GM13976 (cell line): ENCODE measurements at regions not wholly inside any gene's neighbourhood (a gene's known extent, or its start where the extent isn't known, plus 50 kb on each side); places are given as distances from the start of the nearest gene placed in this dataset.

Experiments
- DNase-seq: peaks from one replicate; pipeline ENCODE4 v3.0.0; 2012; ENCODE audit warnings: low spot score
- CTCF ChIP-seq: IDR thresholded peaks from 2 replicates; pipeline ENCODE4 v1.5.1; 2012; ENCODE audit warnings: borderline replicate concordance, mild to moderate bottlenecking; ENCODE audit not compliant: insufficient read depth; ENCODE audit errors: extremely low read depth, missing control alignments, control extremely low read depth
- in situ Hi-C: fragments of 300-500 bp; cut with MboI; formaldehyde crosslinking; loops from one replicate; pipeline ENCODE4 v1.12.0; 2022; ENCODE audit warnings: low sequenced_read_pairs, mixed read lengths, inconsistent platforms; ENCODE audit not compliant: unreplicated experiment

GRCh38 chr18:75830828-75831227 is 403.3 kb upstream of the SMIM21 start:
- in situ Hi-C loops: no loop called here
- DNase-seq: no peak
- TF ChIP-seq CTCF: no peak

GRCh38 chr18:75829091-75829490 is 401.6 kb upstream of the SMIM21 start:
- DNase-seq: no peak
- no peak for TF ChIP-seq CTCF
- in situ Hi-C loops: no loop called here

GRCh38 chr18:75828379-75828778 is 400.9 kb upstream of the SMIM21 start:
- no peak for TF ChIP-seq CTCF
- DNase-seq: no peak
- in situ Hi-C loops: no loop called here

GRCh38 chr18:75827751-75828287 is 400.3 kb upstream of the SMIM21 start:
- no peak for TF ChIP-seq CTCF
- in situ Hi-C loops: no loop called here
- no peak for DNase-seq

GRCh38 chr18:75824661-75825060 is 397.2 kb upstream of the SMIM21 start:
- in situ Hi-C loops: no loop called here
- no peak for TF ChIP-seq CTCF
- no peak for DNase-seq

- no peak for TF ChIP-seq CTCF
- DNase-seq: no peak
- in situ Hi-C loops: no loop called here
Observed at GRCh38 chr18:75823471-75823870, 396.0 kb upstream of the SMIM21 start.

GRCh38 chr18:75818383-75818782 is 390.9 kb upstream of the SMIM21 start:
- no peak for TF ChIP-seq CTCF
- DNase-seq: no peak
- in situ Hi-C loops: no loop called here
